Astrocyte (in vitro differentiated cells and primary cell): ENCODE measurements at regions not wholly inside any gene's neighbourhood (a gene's known extent, or its start where the extent isn't known, plus 50 kb on each side); places are given as distances from the start of the nearest gene placed in this dataset.

Source experiments
- CTCF ChIP-seq: IDR thresholded peaks from 2 replicates; pipeline ENCODE4 v1.5.1; 2011; ENCODE audit warnings: low read depth, mild to moderate bottlenecking, inconsistent platforms, low read length, moderate library complexity; ENCODE audit not compliant: insufficient read depth
- EZH2 ChIP-seq: IDR thresholded peaks from 2 replicates; pipeline ENCODE4 v1.6.1; 2012; ENCODE audit warnings: mild to moderate bottlenecking, low read length, inconsistent platforms; ENCODE audit not compliant: insufficient read depth

GRCh38 chr6:19712998-19713397 is 124.2 kb upstream of the ID4 start:
- TF ChIP-seq CTCF (no peak), EZH2 (no peak)
